ENCODE measurements at regions not wholly inside any gene's neighbourhood (a gene's known extent, or its start where the extent isn't known, plus 50 kb on each side); places are given as distances from the start of the nearest gene placed in this dataset.

- TF ChIP-seq SUZ12 (IDR thresholded peaks at IDR 0.05; ENCODE audit: extremely low read depth, insufficient read depth, insufficient read length) (no peak), YY1 (IDR thresholded peaks at IDR 0.05; ENCODE audit: insufficient read depth, insufficient read length) (no peak), ZNF274 (IDR thresholded peaks at IDR 0.05; ENCODE audit: low read depth, low read length) (no peak)
- Histone ChIP-seq H3K36me3 (ENCODE audit: insufficient read depth, insufficient read length, low read length) (no peaks in the 10 kb centered on the region), H3K9ac (ENCODE audit: insufficient read length, low read depth) (no peak overlapping the region), H3K4me3 (ENCODE audit: insufficient read length, low read depth) (no peak overlapping the region), H3K9me3 (ENCODE audit: insufficient read depth, low read length) (peaks cover 13% of the 10 kb centered on the region; the same call in 1 of the 2 replicates), H3K4me1 (ENCODE audit: insufficient read depth, insufficient read length) (no peaks in the 10 kb centered on the region), H3K27me3 (ENCODE audit: insufficient read depth, insufficient read length) (no peaks in the 10 kb centered on the region)
- DNase-seq (ENCODE audit: low read depth, low spot score) = no peak
Measured at GRCh38 chrX:39528161-39528916, 569.4 kb downstream of the BCOR start.

- Histone ChIP-seq H3K27me3 (ENCODE audit: insufficient read depth, insufficient read length) (no peaks in the 10 kb centered on the region), H3K4me3 (ENCODE audit: insufficient read length, low read depth) (no peak overlapping the region), H3K9ac (ENCODE audit: insufficient read length, low read depth) (no peak overlapping the region), H3K9me3 (ENCODE audit: insufficient read depth, low read length) (peaks cover 6% of the 10 kb centered on the region; the same call in 1 of the 2 replicates), H3K36me3 (ENCODE audit: insufficient read depth, insufficient read length, low read length) (no peaks in the 10 kb centered on the region), H3K4me1 (ENCODE audit: insufficient read depth, insufficient read length) (no peaks in the 10 kb centered on the region)
- TF ChIP-seq ZNF274 (IDR thresholded peaks at IDR 0.05; ENCODE audit: low read depth, low read length) (no peak), SUZ12 (IDR thresholded peaks at IDR 0.05; ENCODE audit: extremely low read depth, insufficient read depth, insufficient read length) (no peak), YY1 (IDR thresholded peaks at IDR 0.05; ENCODE audit: insufficient read depth, insufficient read length) (no peak)
- no peak for DNase-seq (ENCODE audit: low read depth, low spot score)
Measured at GRCh38 chrX:39532761-39533160, 565.0 kb downstream of the BCOR start.

GRCh38 chrX:39534949-39535348 is 562.8 kb downstream of the BCOR start:
- Histone ChIP-seq H3K4me1 (ENCODE audit: insufficient read depth, insufficient read length) (no peaks in the 10 kb centered on the region), H3K9ac (ENCODE audit: insufficient read length, low read depth) (no peak overlapping the region), H3K27me3 (ENCODE audit: insufficient read depth, insufficient read length) (no peaks in the 10 kb centered on the region), H3K9me3 (ENCODE audit: insufficient read depth, low read length) (peaks cover 6% of the 10 kb centered on the region; the same call in 1 of the 2 replicates), H3K4me3 (ENCODE audit: insufficient read length, low read depth) (no peak overlapping the region), H3K36me3 (ENCODE audit: insufficient read depth, insufficient read length, low read length) (no peaks in the 10 kb centered on the region)
- DNase-seq (ENCODE audit: low read depth, low spot score) = no peak
- no peak for TF ChIP-seq YY1 (IDR thresholded peaks at IDR 0.05; ENCODE audit: insufficient read depth, insufficient read length)
- no peak for TF ChIP-seq ZNF274 (IDR thresholded peaks at IDR 0.05; ENCODE audit: low read depth, low read length)
- TF ChIP-seq SUZ12 (IDR thresholded peaks at IDR 0.05; ENCODE audit: extremely low read depth, insufficient read depth, insufficient read length) = no peak

- peaks cover 6% of the 10 kb centered on the region; the same call in 1 of the 2 replicates for H3K9me3 ChIP-seq (ENCODE audit: insufficient read depth, low read length)
- H3K27me3 ChIP-seq (ENCODE audit: insufficient read depth, insufficient read length) = no peaks in the 10 kb centered on the region
- no peak overlapping the region for H3K4me3 ChIP-seq (ENCODE audit: insufficient read length, low read depth)
- H3K9ac ChIP-seq (ENCODE audit: insufficient read length, low read depth) = no peak overlapping the region
- no peak for DNase-seq (ENCODE audit: low read depth, low spot score)
- no peaks in the 10 kb centered on the region for H3K36me3 ChIP-seq (ENCODE audit: insufficient read depth, insufficient read length, low read length)
- no peaks in the 10 kb centered on the region for H3K4me1 ChIP-seq (ENCODE audit: insufficient read depth, insufficient read length)
- TF ChIP-seq YY1 (IDR thresholded peaks at IDR 0.05; ENCODE audit: insufficient read depth, insufficient read length) (no peak), SUZ12 (IDR thresholded peaks at IDR 0.05; ENCODE audit: extremely low read depth, insufficient read depth, insufficient read length) (no peak), ZNF274 (IDR thresholded peaks at IDR 0.05; ENCODE audit: low read depth, low read length) (no peak)
Measured at GRCh38 chrX:39536211-39536610, 561.5 kb downstream of the BCOR start.

GRCh38 chrX:39541881-39542280 is 555.9 kb downstream of the BCOR start:
- TF ChIP-seq ZNF274 (IDR thresholded peaks at IDR 0.05; ENCODE audit: low read depth, low read length) (no peak), SUZ12 (IDR thresholded peaks at IDR 0.05; ENCODE audit: extremely low read depth, insufficient read depth, insufficient read length) (no peak), YY1 (IDR thresholded peaks at IDR 0.05; ENCODE audit: insufficient read depth, insufficient read length) (no peak)

GRCh38 chrX:39542316-39542715 is 555.4 kb downstream of the BCOR start:
- no peaks in the 10 kb centered on the region for H3K27me3 ChIP-seq (ENCODE audit: insufficient read depth, insufficient read length)
- no peak overlapping the region for H3K4me3 ChIP-seq (ENCODE audit: insufficient read length, low read depth)
- TF ChIP-seq ZNF274 (IDR thresholded peaks at IDR 0.05; ENCODE audit: low read depth, low read length) (no peak), SUZ12 (IDR thresholded peaks at IDR 0.05; ENCODE audit: extremely low read depth, insufficient read depth, insufficient read length) (no peak), YY1 (IDR thresholded peaks at IDR 0.05; ENCODE audit: insufficient read depth, insufficient read length) (no peak)
- peaks cover 2% of the 10 kb centered on the region for H3K4me1 ChIP-seq (ENCODE audit: insufficient read depth, insufficient read length)
- no peaks in the 10 kb centered on the region for H3K9me3 ChIP-seq (ENCODE audit: insufficient read depth, low read length)
- H3K9ac ChIP-seq (ENCODE audit: insufficient read length, low read depth) = no peak overlapping the region
- H3K36me3 ChIP-seq (ENCODE audit: insufficient read depth, insufficient read length, low read length) = no peaks in the 10 kb centered on the region
- DNase-seq (ENCODE audit: low read depth, low spot score) = no peak

More at GRCh38 chrX:39541881-39542280, 555.9 kb downstream of the BCOR start:
- Histone ChIP-seq H3K4me3 (ENCODE audit: insufficient read length, low read depth) (no peak overlapping the region), H3K36me3 (ENCODE audit: insufficient read depth, insufficient read length, low read length) (no peaks in the 10 kb centered on the region), H3K9me3 (ENCODE audit: insufficient read depth, low read length) (no peaks in the 10 kb centered on the region), H3K4me1 (ENCODE audit: insufficient read depth, insufficient read length) (peaks cover 2% of the 10 kb centered on the region), H3K9ac (ENCODE audit: insufficient read length, low read depth) (no peak overlapping the region), H3K27me3 (ENCODE audit: insufficient read depth, insufficient read length) (no peaks in the 10 kb centered on the region)
- DNase-seq (ENCODE audit: low read depth, low spot score) = no peak

DNA sequence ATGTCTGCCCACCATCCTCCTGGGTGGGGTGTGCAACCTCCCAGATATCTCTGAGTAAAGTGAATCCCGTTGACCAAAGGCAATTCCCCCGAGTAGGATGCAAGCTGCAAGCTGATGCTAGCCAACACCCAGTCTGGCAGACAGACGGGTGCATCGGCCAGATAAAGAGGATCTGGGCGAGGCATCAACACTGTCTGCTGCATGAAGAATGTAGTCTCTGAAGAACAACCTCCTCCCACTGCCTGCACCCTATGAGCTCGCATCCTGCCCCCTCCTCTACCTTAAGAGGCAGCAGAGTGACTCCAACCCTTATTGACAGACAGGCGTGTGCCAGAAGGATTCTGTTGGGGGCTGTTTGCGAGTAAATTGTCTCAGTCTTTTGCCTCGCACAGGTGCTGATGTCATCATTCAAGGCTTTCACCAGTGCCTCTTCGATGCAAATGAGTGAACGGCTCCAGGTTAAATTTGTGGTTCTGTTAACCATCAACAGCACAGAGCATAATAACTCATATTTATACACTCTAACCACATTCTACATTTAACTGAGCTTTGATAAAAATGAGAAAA is 546.9 kb downstream of the BCOR start:
- TF ChIP-seq YY1 (IDR thresholded peaks at IDR 0.05; ENCODE audit: insufficient read depth, insufficient read length) = no peak
- TF ChIP-seq SUZ12 (IDR thresholded peaks at IDR 0.05; ENCODE audit: extremely low read depth, insufficient read depth, insufficient read length) = no peak
- no peak for TF ChIP-seq ZNF274 (IDR thresholded peaks at IDR 0.05; ENCODE audit: low read depth, low read length)
- Histone ChIP-seq H3K27me3 (ENCODE audit: insufficient read depth, insufficient read length) (no peaks in the 10 kb centered on the region), H3K9ac (ENCODE audit: insufficient read length, low read depth) (no peak overlapping the region), H3K4me1 (ENCODE audit: insufficient read depth, insufficient read length) (peaks cover 3% of the 10 kb centered on the region), H3K9me3 (ENCODE audit: insufficient read depth, low read length) (no peaks in the 10 kb centered on the region), H3K36me3 (ENCODE audit: insufficient read depth, insufficient read length, low read length) (no peaks in the 10 kb centered on the region), H3K4me3 (ENCODE audit: insufficient read length, low read depth) (no peak overlapping the region)
- no peak for DNase-seq (ENCODE audit: low read depth, low spot score)

All from NT2/D1 (cell line).